HL-60 (cell line): ENCODE measurements at regions not wholly inside any gene's neighbourhood (a gene's known extent, or its start where the extent isn't known, plus 50 kb on each side); places are given as distances from the start of the nearest gene placed in this dataset.

ENCODE experiments used
- POLR2AphosphoS5 ChIP-seq: IDR thresholded peaks from 2 replicates; pipeline ENCODE4 v1.6.1; 2012; ENCODE audit warnings: low read depth
- SPI1 ChIP-seq: IDR thresholded peaks from 2 replicates; pipeline ENCODE4 v1.6.1; 2012; ENCODE audit warnings: low read depth, mild to moderate bottlenecking, borderline replicate concordance
- TF ChIP-seq, protein P1 (sequence below): IDR thresholded peaks from one replicate; pipeline ENCODE4 v1.5.1; 2011; ENCODE audit warnings: low read length, control low read depth, inconsistent platforms; ENCODE audit not compliant: insufficient read depth
- TF ChIP-seq, protein P2 (sequence below): IDR thresholded peaks from 2 replicates; pipeline ENCODE4 v1.6.1; 2012; ENCODE audit warnings: low read depth; ENCODE audit not compliant: insufficient replicate concordance

DNA sequence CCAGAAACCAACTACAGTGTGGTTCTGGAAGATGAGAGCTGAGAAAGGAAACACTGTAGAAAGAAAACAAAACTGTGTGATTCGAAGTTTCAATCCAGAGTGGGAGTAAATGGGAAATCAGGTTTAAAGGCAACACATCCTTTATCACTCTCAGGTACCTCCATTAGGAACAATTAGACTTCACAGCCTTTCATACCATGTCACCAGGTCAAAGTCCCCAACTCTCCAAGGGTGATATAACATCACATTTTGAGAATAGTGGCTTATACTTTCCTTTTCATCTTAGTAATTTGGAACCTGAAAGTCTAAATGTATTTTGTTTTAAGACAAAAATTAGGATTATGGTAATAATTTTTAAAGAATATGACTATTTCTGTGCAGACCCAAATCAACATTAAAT lies 194.9 kb upstream of the WWC1 start:
- TF ChIP-seq, protein P1, sequence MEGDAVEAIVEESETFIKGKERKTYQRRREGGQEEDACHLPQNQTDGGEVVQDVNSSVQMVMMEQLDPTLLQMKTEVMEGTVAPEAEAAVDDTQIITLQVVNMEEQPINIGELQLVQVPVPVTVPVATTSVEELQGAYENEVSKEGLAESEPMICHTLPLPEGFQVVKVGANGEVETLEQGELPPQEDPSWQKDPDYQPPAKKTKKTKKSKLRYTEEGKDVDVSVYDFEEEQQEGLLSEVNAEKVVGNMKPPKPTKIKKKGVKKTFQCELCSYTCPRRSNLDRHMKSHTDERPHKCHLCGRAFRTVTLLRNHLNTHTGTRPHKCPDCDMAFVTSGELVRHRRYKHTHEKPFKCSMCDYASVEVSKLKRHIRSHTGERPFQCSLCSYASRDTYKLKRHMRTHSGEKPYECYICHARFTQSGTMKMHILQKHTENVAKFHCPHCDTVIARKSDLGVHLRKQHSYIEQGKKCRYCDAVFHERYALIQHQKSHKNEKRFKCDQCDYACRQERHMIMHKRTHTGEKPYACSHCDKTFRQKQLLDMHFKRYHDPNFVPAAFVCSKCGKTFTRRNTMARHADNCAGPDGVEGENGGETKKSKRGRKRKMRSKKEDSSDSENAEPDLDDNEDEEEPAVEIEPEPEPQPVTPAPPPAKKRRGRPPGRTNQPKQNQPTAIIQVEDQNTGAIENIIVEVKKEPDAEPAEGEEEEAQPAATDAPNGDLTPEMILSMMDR, result no peak
- TF ChIP-seq POLR2AphosphoS5, result no peak
- no peak for TF ChIP-seq SPI1
- TF ChIP-seq, protein P2, sequence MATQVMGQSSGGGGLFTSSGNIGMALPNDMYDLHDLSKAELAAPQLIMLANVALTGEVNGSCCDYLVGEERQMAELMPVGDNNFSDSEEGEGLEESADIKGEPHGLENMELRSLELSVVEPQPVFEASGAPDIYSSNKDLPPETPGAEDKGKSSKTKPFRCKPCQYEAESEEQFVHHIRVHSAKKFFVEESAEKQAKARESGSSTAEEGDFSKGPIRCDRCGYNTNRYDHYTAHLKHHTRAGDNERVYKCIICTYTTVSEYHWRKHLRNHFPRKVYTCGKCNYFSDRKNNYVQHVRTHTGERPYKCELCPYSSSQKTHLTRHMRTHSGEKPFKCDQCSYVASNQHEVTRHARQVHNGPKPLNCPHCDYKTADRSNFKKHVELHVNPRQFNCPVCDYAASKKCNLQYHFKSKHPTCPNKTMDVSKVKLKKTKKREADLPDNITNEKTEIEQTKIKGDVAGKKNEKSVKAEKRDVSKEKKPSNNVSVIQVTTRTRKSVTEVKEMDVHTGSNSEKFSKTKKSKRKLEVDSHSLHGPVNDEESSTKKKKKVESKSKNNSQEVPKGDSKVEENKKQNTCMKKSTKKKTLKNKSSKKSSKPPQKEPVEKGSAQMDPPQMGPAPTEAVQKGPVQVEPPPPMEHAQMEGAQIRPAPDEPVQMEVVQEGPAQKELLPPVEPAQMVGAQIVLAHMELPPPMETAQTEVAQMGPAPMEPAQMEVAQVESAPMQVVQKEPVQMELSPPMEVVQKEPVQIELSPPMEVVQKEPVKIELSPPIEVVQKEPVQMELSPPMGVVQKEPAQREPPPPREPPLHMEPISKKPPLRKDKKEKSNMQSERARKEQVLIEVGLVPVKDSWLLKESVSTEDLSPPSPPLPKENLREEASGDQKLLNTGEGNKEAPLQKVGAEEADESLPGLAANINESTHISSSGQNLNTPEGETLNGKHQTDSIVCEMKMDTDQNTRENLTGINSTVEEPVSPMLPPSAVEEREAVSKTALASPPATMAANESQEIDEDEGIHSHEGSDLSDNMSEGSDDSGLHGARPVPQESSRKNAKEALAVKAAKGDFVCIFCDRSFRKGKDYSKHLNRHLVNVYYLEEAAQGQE, result no peak
